ENCODE measurements at regions not wholly inside any gene's neighbourhood (a gene's known extent, or its start where the extent isn't known, plus 50 kb on each side); places are given as distances from the start of the nearest gene placed in this dataset.

- no peaks in the 10 kb centered on the region for H3K36me3 ChIP-seq (replicated peaks; ENCODE audit: low read depth, low read length)
- H3K79me2 ChIP-seq (ENCODE audit: low read length) = no peaks in the 10 kb centered on the region
- H3K4me1 ChIP-seq (ENCODE audit: low read length) = no peaks in the 10 kb centered on the region
Observed at GRCh38 chr18:4510711-4511110, 55.6 kb upstream of the DLGAP1 start.

DNA sequence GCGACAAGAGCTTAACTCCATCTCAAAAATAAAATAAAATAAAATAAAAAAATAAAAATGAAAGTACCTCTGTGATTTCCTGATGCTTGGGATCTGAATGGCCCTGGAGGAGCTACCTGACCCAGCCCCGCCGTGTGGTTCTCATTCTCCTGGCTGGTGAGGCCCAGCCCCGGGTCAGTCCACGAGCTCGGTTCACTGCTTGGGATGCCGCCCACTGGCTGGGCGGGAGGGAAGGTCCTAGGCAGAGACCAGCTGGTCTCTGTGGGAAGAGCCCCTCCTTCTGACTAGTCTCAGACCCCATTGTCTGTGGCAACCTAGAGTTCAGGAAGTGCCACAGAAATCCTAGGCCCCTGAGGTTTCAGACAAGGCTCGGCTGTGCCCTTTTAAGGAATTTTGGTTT, 55.1 kb upstream of the DLGAP1 start:
- H3K9me3 ChIP-seq (ENCODE audit: insufficient read depth, low read length) = no peaks in the 10 kb centered on the region
- TF ChIP-seq EZH2phosphoT487 (IDR thresholded peaks at IDR 0.05; ENCODE audit: low read depth) = no peak
- TF ChIP-seq, protein P1, sequence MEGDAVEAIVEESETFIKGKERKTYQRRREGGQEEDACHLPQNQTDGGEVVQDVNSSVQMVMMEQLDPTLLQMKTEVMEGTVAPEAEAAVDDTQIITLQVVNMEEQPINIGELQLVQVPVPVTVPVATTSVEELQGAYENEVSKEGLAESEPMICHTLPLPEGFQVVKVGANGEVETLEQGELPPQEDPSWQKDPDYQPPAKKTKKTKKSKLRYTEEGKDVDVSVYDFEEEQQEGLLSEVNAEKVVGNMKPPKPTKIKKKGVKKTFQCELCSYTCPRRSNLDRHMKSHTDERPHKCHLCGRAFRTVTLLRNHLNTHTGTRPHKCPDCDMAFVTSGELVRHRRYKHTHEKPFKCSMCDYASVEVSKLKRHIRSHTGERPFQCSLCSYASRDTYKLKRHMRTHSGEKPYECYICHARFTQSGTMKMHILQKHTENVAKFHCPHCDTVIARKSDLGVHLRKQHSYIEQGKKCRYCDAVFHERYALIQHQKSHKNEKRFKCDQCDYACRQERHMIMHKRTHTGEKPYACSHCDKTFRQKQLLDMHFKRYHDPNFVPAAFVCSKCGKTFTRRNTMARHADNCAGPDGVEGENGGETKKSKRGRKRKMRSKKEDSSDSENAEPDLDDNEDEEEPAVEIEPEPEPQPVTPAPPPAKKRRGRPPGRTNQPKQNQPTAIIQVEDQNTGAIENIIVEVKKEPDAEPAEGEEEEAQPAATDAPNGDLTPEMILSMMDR (IDR thresholded peaks at IDR 0.05; ENCODE audit: low read depth, low read length) = no peak
- no peaks in the 10 kb centered on the region for H3K27me3 ChIP-seq (ENCODE audit: low read depth, low read length)
- H4K20me1 ChIP-seq (ENCODE audit: insufficient read depth, low read length) = no peaks in the 10 kb centered on the region
- no peak overlapping the region for H2AFZ ChIP-seq (ENCODE audit: low read depth, low read length)
- no peak overlapping the region for H3K4me2 ChIP-seq (ENCODE audit: low read length)
- H3K79me2 ChIP-seq (ENCODE audit: low read length) = no peaks in the 10 kb centered on the region
- no peak overlapping the region for H3K4me3 ChIP-seq (ENCODE audit: low read length)
- no peak overlapping the region for H3K9ac ChIP-seq (ENCODE audit: low read length)
- no peaks in the 10 kb centered on the region for H3K4me1 ChIP-seq (ENCODE audit: low read length)
- H3K27ac ChIP-seq (ENCODE audit: low read length) = no peak overlapping the region
- no peaks in the 10 kb centered on the region for H3K36me3 ChIP-seq (replicated peaks; ENCODE audit: low read depth, low read length)

More at GRCh38 chr18:4510711-4511110, 55.6 kb upstream of the DLGAP1 start:
- Histone ChIP-seq H3K9ac (ENCODE audit: low read length) (no peak overlapping the region), H3K9me3 (ENCODE audit: insufficient read depth, low read length) (no peaks in the 10 kb centered on the region), H3K4me3 (ENCODE audit: low read length) (no peak overlapping the region), H4K20me1 (ENCODE audit: insufficient read depth, low read length) (no peaks in the 10 kb centered on the region), H3K27me3 (ENCODE audit: low read depth, low read length) (no peaks in the 10 kb centered on the region), H3K27ac (ENCODE audit: low read length) (no peak overlapping the region), H3K4me2 (ENCODE audit: low read length) (no peak overlapping the region), H2AFZ (ENCODE audit: low read depth, low read length) (no peak overlapping the region)
- TF ChIP-seq, protein P1 (IDR thresholded peaks at IDR 0.05; ENCODE audit: low read depth, low read length) = no peak
- no peak for TF ChIP-seq EZH2phosphoT487 (IDR thresholded peaks at IDR 0.05; ENCODE audit: low read depth)
